NT2/D1 (cell line): ENCODE measurements at regions not wholly inside any gene's neighbourhood (a gene's known extent, or its start where the extent isn't known, plus 50 kb on each side); places are given as distances from the start of the nearest gene placed in this dataset.

Experiments used
- YY1 ChIP-seq: IDR thresholded peaks from 2 replicates; pipeline ENCODE4 v1.6.1; 2011; ENCODE audit not compliant: insufficient read length, insufficient read depth
- ZNF274 ChIP-seq: IDR thresholded peaks from 2 replicates; pipeline ENCODE4 v1.6.1; 2011; ENCODE audit warnings: mild to moderate bottlenecking, low read depth, low read length

GRCh38 chr18:61628085-61628484 lies 264.7 kb downstream of the RNF152 start:
- no peak for TF ChIP-seq ZNF274
- TF ChIP-seq YY1, result no peak
